WTC11 (cell line): ENCODE measurements at regions not wholly inside any gene's neighbourhood (a gene's known extent, or its start where the extent isn't known, plus 50 kb on each side); places are given as distances from the start of the nearest gene placed in this dataset.

ENCODE experiments used
- ATAC-seq: fragments of 200-7000 bp; cut with Tn5 transposase; 2 replicates; pipeline ENCODE4 v1.10.0; 2021; ENCODE audit warnings: mild to moderate bottlenecking, moderate library complexity
- CTCF ChIA-PET: fragments of 300-600 bp; sonication (Branson Sonifier 250); formaldehyde crosslinking; loops from one replicate; lab custom pipeline; 2021; ENCODE audit warnings: antibody characterized with exemption; lab: Charles Lee
- POLR2A ChIA-PET: fragments of 350-600 bp; sonication (Branson Sonifier 250); formaldehyde crosslinking; loops from one replicate; lab custom pipeline; 2021; ENCODE audit warnings: antibody characterized with exemption; lab: Charles Lee
- DNase-seq: peaks from one replicate; pipeline ENCODE4 v3.0.0; 2021; ENCODE audit warnings: low spot score
- H3K27ac Mint-ChIP-seq: 2 replicates; pipeline ENCODE4 v1.8.0; 2021; ENCODE audit warnings: mixed read lengths
- H3K27me3 Mint-ChIP-seq: 2 replicates; pipeline ENCODE4 v1.8.0; 2021; ENCODE audit warnings: low read depth, mild to moderate bottlenecking, moderate library complexity, mixed read lengths
- H3K36me3 Mint-ChIP-seq: 2 replicates; pipeline ENCODE4 v1.8.0; 2021; ENCODE audit warnings: mixed read lengths
- H3K4me1 Mint-ChIP-seq: 2 replicates; pipeline ENCODE4 v1.8.0; 2022; ENCODE audit warnings: mixed read lengths
- H3K4me3 Mint-ChIP-seq: 2 replicates; pipeline ENCODE4 v1.8.0; 2021; ENCODE audit warnings: mild to moderate bottlenecking, moderate library complexity, mixed read lengths
- H3K9me3 Mint-ChIP-seq: 2 replicates; pipeline ENCODE4 v1.8.0; 2021; ENCODE audit warnings: mixed read lengths
- AFF4 ChIP-seq: sonication (generic); formaldehyde crosslinking; IDR thresholded peaks from 2 replicates; pipeline ENCODE4 v1.8.1; 2023; ENCODE audit warnings: mild to moderate bottlenecking, missing genetic modification reagents, borderline replicate concordance
- ARID4B ChIP-seq: sonication (generic); formaldehyde crosslinking; IDR thresholded peaks from 2 replicates; pipeline ENCODE4 v1.8.0; 2023; ENCODE audit warnings: missing genetic modification reagents, mild to moderate bottlenecking, borderline replicate concordance
- ATF1 ChIP-seq: sonication (generic); formaldehyde crosslinking; IDR thresholded peaks from 2 replicates; pipeline ENCODE4 v1.8.1; 2023; ENCODE audit warnings: mild to moderate bottlenecking, moderate library complexity, missing genetic modification reagents
- ATF3 ChIP-seq: sonication (generic); formaldehyde crosslinking; conservative IDR thresholded peaks from 2 replicates; pipeline ENCODE4 v1.8.1; 2022; ENCODE audit warnings: mild to moderate bottlenecking, missing genetic modification reagents
- ATF6 ChIP-seq: sonication (generic); formaldehyde crosslinking; IDR thresholded peaks from 2 replicates; pipeline ENCODE4 v1.8.1; 2023; ENCODE audit warnings: mild to moderate bottlenecking, missing genetic modification reagents
- CREM ChIP-seq: sonication (generic); formaldehyde crosslinking; IDR thresholded peaks from 2 replicates; pipeline ENCODE4 v1.8.1; 2022; ENCODE audit warnings: mild to moderate bottlenecking, missing genetic modification reagents, moderate library complexity
- E2F4 ChIP-seq: sonication (generic); formaldehyde crosslinking; IDR thresholded peaks from 2 replicates; pipeline ENCODE4 v1.8.1; 2022; ENCODE audit warnings: low read depth, mild to moderate bottlenecking, moderate library complexity, missing genetic modification reagents, borderline replicate concordance
- ERG ChIP-seq: fragments of 250-450 bp; sonication (Bioruptor Pico); IDR thresholded peaks from 2 replicates; pipeline ENCODE4 v1.8.0; 2021; ENCODE audit warnings: mild to moderate bottlenecking
- FOXJ3 ChIP-seq: sonication (generic); formaldehyde crosslinking; IDR thresholded peaks from 2 replicates; pipeline ENCODE4 v1.9.0; 2021; ENCODE audit warnings: missing genetic modification reagents, mild to moderate bottlenecking, borderline replicate concordance
- HMGXB4 ChIP-seq: sonication (generic); formaldehyde crosslinking; IDR thresholded peaks from 2 replicates; pipeline ENCODE4 v1.8.1; 2023; ENCODE audit warnings: mild to moderate bottlenecking, moderate library complexity, missing genetic modification reagents
- JUN ChIP-seq: sonication (generic); formaldehyde crosslinking; IDR thresholded peaks from 2 replicates; pipeline ENCODE4 v1.8.0; 2023; ENCODE audit warnings: mild to moderate bottlenecking, missing genetic modification reagents
- KAT7 ChIP-seq: sonication (generic); formaldehyde crosslinking; IDR thresholded peaks from 2 replicates; pipeline ENCODE4 v1.8.1; 2023; ENCODE audit warnings: missing genetic modification reagents, mild to moderate bottlenecking, borderline replicate concordance
- PREB ChIP-seq: sonication (generic); formaldehyde crosslinking; IDR thresholded peaks from 2 replicates; pipeline ENCODE4 v1.8.1; 2022; ENCODE audit warnings: mild to moderate bottlenecking, missing genetic modification reagents, moderate library complexity, borderline replicate concordance
- SMAD4 ChIP-seq: sonication (generic); formaldehyde crosslinking; IDR thresholded peaks from 2 replicates; pipeline ENCODE4 v1.8.0; 2022; ENCODE audit warnings: mild to moderate bottlenecking, missing genetic modification reagents
- TEAD4 ChIP-seq: sonication (generic); formaldehyde crosslinking; IDR thresholded peaks from 2 replicates; pipeline ENCODE4 v1.8.0; 2022; ENCODE audit warnings: mild to moderate bottlenecking, missing genetic modification reagents
- TP53 ChIP-seq: sonication (generic); formaldehyde crosslinking; IDR thresholded peaks from 2 replicates; pipeline ENCODE4 v1.8.1; 2023; ENCODE audit warnings: mild to moderate bottlenecking, missing genetic modification reagents
- ZNF121 ChIP-seq: sonication (generic); formaldehyde crosslinking; IDR thresholded peaks from 2 replicates; pipeline ENCODE4 v1.8.0; 2023; ENCODE audit warnings: missing genetic modification reagents

- POLR2A ChIA-PET, result no interaction called here
- DNase-seq (no peak), ATAC-seq (no peak)
- Mint-ChIP-seq H3K27me3 (peaks cover 5% of the 10 kb centered on the region), H3K36me3 (no peaks in the 10 kb centered on the region), H3K4me3 (no peak overlapping the region), H3K4me1 (peaks cover 20% of the 10 kb centered on the region), H3K9me3 (no peaks in the 10 kb centered on the region), H3K27ac (no peak overlapping the region)
- no peak for TF ChIP-seq HMGXB4 (CRISPR knock-in tag)
- TF ChIP-seq ERG (CRISPR knock-in tag), result no peak
- no peak for TF ChIP-seq SMAD4
- TF ChIP-seq ARID4B (CRISPR knock-in tag), result no peak
- TF ChIP-seq ATF3 (CRISPR knock-in tag), result no peak
- no peak for TF ChIP-seq JUN (CRISPR knock-in tag)
- TF ChIP-seq ATF6 (CRISPR knock-in tag), result no peak
- no peak for TF ChIP-seq KAT7 (CRISPR knock-in tag)
- TF ChIP-seq PREB (CRISPR knock-in tag), result no peak
- CTCF ChIA-PET, result no interaction called here
Observed at GRCh38 chr12:114744691-114745090, 60.7 kb upstream of the TBX3 start.

- peaks cover 2% of the 10 kb centered on the region; the same call in 1 of the 2 replicates for H3K27me3 Mint-ChIP-seq
- ChIA-PET POLR2A (no interaction called here), CTCF (no interaction called here)
- no peak overlapping the region for H3K27ac Mint-ChIP-seq
- peaks cover 20% of the 10 kb centered on the region for H3K4me1 Mint-ChIP-seq
- DNase-seq, result no peak
- no peaks in the 10 kb centered on the region for H3K9me3 Mint-ChIP-seq
- H3K36me3 Mint-ChIP-seq, result no peaks in the 10 kb centered on the region
- no peak for ATAC-seq
- no peak overlapping the region for H3K4me3 Mint-ChIP-seq
- TF ChIP-seq TP53 (CRISPR knock-in tag), result no peak
- no peak for TF ChIP-seq CREM
- no peak for TF ChIP-seq TEAD4 (CRISPR knock-in tag)
- no peak for TF ChIP-seq FOXJ3 (CRISPR knock-in tag)
- no peak for TF ChIP-seq KAT7 (CRISPR knock-in tag)
- TF ChIP-seq E2F4 (CRISPR knock-in tag), result no peak
- no peak for TF ChIP-seq ATF1 (CRISPR knock-in tag)
- TF ChIP-seq ZNF121 (CRISPR knock-in tag), result no peak
- TF ChIP-seq AFF4 (CRISPR knock-in tag), result no peak
Observed at GRCh38 chr12:114744285-114744684, 60.3 kb upstream of the TBX3 start.
